ENCODE measurements at regions not wholly inside any gene's neighbourhood (a gene's known extent, or its start where the extent isn't known, plus 50 kb on each side); places are given as distances from the start of the nearest gene placed in this dataset.

- TF ChIP-seq, protein P1, sequence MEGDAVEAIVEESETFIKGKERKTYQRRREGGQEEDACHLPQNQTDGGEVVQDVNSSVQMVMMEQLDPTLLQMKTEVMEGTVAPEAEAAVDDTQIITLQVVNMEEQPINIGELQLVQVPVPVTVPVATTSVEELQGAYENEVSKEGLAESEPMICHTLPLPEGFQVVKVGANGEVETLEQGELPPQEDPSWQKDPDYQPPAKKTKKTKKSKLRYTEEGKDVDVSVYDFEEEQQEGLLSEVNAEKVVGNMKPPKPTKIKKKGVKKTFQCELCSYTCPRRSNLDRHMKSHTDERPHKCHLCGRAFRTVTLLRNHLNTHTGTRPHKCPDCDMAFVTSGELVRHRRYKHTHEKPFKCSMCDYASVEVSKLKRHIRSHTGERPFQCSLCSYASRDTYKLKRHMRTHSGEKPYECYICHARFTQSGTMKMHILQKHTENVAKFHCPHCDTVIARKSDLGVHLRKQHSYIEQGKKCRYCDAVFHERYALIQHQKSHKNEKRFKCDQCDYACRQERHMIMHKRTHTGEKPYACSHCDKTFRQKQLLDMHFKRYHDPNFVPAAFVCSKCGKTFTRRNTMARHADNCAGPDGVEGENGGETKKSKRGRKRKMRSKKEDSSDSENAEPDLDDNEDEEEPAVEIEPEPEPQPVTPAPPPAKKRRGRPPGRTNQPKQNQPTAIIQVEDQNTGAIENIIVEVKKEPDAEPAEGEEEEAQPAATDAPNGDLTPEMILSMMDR (conservative IDR thresholded peaks at IDR 0.05): no peak
- TF ChIP-seq EZH2 (IDR thresholded peaks at IDR 0.05; ENCODE audit: low read depth): no peak
These were observed 475.6 kb upstream of the ZEB2 start for GRCh38 chr2:144995482-144995881.
